Dedifferentiated amniotic fluid mesenchymal stem cell (primary cell): ENCODE measurements at regions not wholly inside any gene's neighbourhood (a gene's known extent, or its start where the extent isn't known, plus 50 kb on each side); places are given as distances from the start of the nearest gene placed in this dataset.

ENCODE experiments used
- DNase-seq: peaks from one replicate; pipeline ENCODE4 v3.0.0-alpha.2; 2016; ENCODE audit errors: extremely low spot score

DNA sequence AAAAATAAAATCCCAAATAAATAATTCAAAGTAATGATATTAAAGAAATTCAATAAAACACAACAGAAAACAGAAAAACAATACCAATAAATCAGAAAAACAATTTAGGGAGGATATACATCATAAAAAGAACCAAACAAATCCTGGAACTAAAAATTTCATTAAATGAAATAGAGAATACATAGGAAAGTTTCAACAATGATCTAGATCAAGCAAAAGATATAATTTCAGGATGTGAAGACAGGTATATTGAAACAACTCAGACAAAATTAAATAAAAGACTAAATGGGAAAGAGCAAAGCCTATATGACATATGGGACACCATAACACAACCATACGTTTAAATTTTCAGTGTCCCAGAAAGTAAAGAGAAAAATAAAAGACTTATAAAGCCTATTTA is 85.1 kb upstream of the GHR start:
- no peak for DNase-seq

DNA sequence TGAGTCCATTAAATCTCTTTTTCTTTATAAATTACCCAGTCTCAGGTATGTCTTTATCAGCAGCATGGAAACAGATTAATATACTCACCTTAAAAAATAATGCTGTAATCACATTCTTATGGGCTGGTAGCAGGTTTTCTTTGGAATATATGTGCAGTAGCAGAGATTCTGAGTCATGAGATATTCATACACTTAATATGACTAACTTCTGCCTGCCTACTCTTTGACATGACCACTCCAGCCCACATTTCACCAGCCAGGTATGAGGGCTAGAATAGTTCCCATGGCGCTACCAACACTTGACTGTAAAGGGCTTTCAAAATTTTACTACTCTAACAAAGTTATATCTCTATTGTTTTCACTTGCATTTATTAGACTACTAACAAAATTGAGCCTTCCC is 74.1 kb upstream of the GHR start:
- no peak for DNase-seq

DNA sequence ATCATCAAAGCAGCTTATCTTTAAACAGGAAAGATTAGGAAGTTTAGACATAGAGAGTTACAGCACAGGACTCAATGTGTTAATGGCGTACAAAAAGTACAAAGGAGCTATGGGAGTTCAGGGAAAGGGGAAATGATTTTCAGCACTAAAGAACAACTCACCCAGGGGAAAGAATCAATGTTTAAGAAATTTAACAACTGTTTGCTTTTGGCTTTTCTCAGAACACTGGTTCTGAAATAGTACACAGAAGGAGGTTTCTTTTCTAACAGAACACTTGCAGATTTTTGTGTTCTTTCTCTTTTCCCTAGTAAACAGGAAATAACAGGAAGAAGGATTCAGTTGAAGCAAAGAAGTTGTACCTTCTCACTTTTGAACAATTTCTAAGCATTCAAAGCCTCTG is 71.3 kb upstream of the GHR start:
- no peak for DNase-seq

DNA sequence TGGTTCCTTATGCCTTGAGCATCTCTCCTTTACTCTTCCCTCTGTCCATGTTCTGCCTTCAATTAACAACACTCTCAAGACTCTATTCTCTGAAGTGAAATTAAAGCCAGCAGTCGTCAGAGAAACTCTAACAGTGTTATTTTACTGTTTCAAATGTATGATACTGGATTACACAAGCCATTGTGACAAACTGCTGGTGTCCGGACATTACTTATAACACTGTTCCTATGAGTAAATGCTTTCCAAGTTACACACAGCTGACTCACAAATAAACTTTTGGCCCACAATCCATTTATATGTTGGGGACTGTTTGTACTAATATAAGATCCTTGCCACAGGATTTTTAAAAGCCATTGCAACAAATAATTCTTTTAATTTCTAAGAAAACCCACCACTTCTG is 63.2 kb upstream of the GHR start:
- no peak for DNase-seq

DNA sequence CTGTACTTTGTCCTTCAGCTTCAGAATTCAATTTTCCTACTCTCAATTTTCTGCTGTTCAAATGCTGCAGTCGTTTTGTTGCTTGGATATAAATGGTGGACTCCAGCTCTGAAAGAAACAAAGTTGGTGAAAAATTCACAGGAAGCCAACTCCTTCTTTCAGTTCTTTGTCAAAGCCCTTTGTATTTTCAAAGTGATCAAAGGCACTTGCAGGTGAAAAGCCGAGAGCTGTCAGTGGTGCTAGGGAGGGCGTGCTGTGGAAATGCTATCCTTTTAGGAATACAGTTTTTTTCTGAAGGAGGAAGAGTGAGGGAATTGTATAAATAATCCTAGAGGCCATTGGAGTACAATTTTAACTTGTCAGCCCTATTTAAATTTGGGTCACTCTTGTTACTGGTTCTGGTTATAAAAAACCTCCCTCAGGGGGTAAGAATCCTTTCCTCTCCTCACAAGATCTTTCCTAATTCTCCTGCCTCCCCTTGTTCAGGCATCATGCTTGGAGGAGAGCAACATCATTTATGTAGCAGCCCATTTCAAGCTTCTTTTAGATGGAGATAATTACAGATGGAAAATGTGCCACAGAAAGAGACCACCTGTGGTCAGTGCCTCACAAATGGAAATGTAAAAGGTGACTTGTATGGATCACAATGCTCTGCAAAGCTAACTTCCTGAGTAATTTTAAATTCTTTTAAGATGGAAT is 62.5 kb upstream of the GHR start:
- DNase-seq, result peak; percentile 6

DNA sequence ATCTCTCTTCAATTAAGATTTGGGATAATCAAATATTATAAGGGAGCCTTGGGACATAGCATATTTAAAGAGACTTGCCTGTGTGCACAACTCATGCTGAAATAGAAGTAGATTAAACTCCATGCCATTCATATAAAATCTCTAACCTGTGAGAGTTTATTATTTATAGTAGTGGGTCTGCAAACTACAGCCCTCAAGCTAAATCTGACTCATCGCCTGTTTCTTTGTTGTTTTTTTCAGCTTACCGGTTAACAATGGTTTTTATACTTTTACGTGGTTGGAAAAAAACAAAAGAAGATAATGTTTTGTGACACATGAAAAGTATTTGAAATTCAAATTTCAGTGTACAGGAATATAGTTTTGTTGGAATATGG is 61.9 kb upstream of the GHR start:
- DNase-seq, result peak; percentile 11

DNA sequence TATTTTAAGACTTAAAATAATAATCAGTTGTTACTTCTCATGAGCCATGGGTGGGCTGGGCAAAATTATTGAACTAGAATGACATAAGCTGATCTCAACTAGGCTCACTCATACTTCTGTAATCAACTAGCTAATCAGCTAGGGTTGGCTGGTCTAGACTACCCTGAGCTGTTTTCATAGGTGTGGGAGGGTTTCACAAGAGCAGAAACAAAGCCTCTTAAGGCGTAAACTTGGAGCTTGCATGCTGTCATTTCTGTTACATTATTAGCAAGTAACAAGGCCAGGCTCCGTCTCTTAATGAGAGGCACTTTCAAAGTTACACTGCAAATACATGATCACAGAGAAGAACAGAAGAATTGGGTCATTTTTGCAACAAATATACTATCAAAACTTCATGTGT is 57.2 kb upstream of the GHR start:
- DNase-seq, result peak; percentile 4
